SK-MEL-5 (cell line): ENCODE measurements at regions not wholly inside any gene's neighbourhood (a gene's known extent, or its start where the extent isn't known, plus 50 kb on each side); places are given as distances from the start of the nearest gene placed in this dataset.
A peak's percentile ranks its signal among the peaks of the same experiment; 100 is the strongest.

Source experiments
- DNase-seq: peaks from one replicate; pipeline ENCODE4 v3.0.0-alpha.2; 2016; ENCODE audit warnings: low read depth, low spot score
- in situ Hi-C: cut with HindIII; loops from 2 replicates; pipeline ENCODE4 v1.10.0; 2016; ENCODE audit warnings: low sequenced_read_pairs, high pct_unique_total_duplicates, low pct_unique_long_range_greater_than_20kb

- in situ Hi-C loops: no loop called here
- peak; percentile 97 for DNase-seq
Measured at GRCh38 chr6:56381801-56382251, 134.4 kb upstream of the COL21A1 start.

- in situ Hi-C loops: no loop called here
- DNase-seq: no peak
Measured at GRCh38 chr6:56380476-56380875, 133.1 kb upstream of the COL21A1 start.

GRCh38 chr6:56378966-56379585, 131.7 kb upstream of the COL21A1 start:
- DNase-seq: no peak
- in situ Hi-C loops: no loop called here

- in situ Hi-C loops: no loop called here
Measured at GRCh38 chr6:56378507-56378906, 131.1 kb upstream of the COL21A1 start.

GRCh38 chr6:56377295-56377694, 129.9 kb upstream of the COL21A1 start:
- in situ Hi-C loops: no loop called here
- no peak for DNase-seq

More at GRCh38 chr6:56378507-56378906, 131.1 kb upstream of the COL21A1 start:
- no peak for DNase-seq

GRCh38 chr6:56375806-56376205, 128.4 kb upstream of the COL21A1 start:
- in situ Hi-C loops: no loop called here

GRCh38 chr6:56374841-56375369, 127.5 kb upstream of the COL21A1 start:
- no peak for DNase-seq
- in situ Hi-C loops: loop anchor here (25.0 kb wide), 1 partner anchor 237 kb away; no protein-coding TSS in a partner anchor

More at GRCh38 chr6:56375806-56376205, 128.4 kb upstream of the COL21A1 start:
- DNase-seq: no peak

GRCh38 chr6:56372406-56372995, 125.1 kb upstream of the COL21A1 start:
- in situ Hi-C loops: loop anchor here (25.0 kb wide), 1 partner anchor 240 kb away; no protein-coding TSS in a partner anchor
- no peak for DNase-seq

GRCh38 chr6:56370561-56371211, 123.3 kb upstream of the COL21A1 start:
- in situ Hi-C loops: loop anchor here (25.0 kb wide), 1 partner anchor 242 kb away; no protein-coding TSS in a partner anchor
- DNase-seq: peak; percentile 57

GRCh38 chr6:56370127-56370540, 122.8 kb upstream of the COL21A1 start:
- DNase-seq: peak; percentile 85
- in situ Hi-C loops: loop anchor here (25.0 kb wide), 1 partner anchor 242 kb away; no protein-coding TSS in a partner anchor

GRCh38 chr6:56368491-56368890, 121.1 kb upstream of the COL21A1 start:
- DNase-seq: no peak
- in situ Hi-C loops: loop anchor here (25.0 kb wide), 1 partner anchor 244 kb away; no protein-coding TSS in a partner anchor

- in situ Hi-C loops: loop anchor here (25.0 kb wide), 1 partner anchor 246 kb away; no protein-coding TSS in a partner anchor
- DNase-seq: no peak
Measured at GRCh38 chr6:56366141-56366852, 118.9 kb upstream of the COL21A1 start.

GRCh38 chr6:56364827-56365339, 117.5 kb upstream of the COL21A1 start:
- in situ Hi-C loops: loop anchor here (25.0 kb wide), 1 partner anchor 247 kb away; no protein-coding TSS in a partner anchor
- DNase-seq: no peak

- in situ Hi-C loops: loop anchor here (25.0 kb wide), 1 partner anchor 248 kb away; no protein-coding TSS in a partner anchor
- peak; percentile 40 for DNase-seq
Measured at GRCh38 chr6:56364431-56364826, 117.0 kb upstream of the COL21A1 start.

GRCh38 chr6:56363796-56364430, 116.5 kb upstream of the COL21A1 start:
- DNase-seq: no peak
- in situ Hi-C loops: loop anchor here (25.0 kb wide), 1 partner anchor 248 kb away; no protein-coding TSS in a partner anchor

GRCh38 chr6:56361812-56362211, 114.4 kb upstream of the COL21A1 start:
- DNase-seq: no peak
- in situ Hi-C loops: loop anchor here (25.0 kb wide), 1 partner anchor 250 kb away; no protein-coding TSS in a partner anchor
